ENCODE measurements at regions not wholly inside any gene's neighbourhood (a gene's known extent, or its start where the extent isn't known, plus 50 kb on each side); places are given as distances from the start of the nearest gene placed in this dataset.

GRCh38 chr5:159786201-159786600 is 130.1 kb upstream of the ADRA1B start:
- TF ChIP-seq EZH2 (IDR thresholded peaks at IDR 0.05; ENCODE audit: insufficient read depth, poor library complexity, severe bottlenecking), result no peak
- TF ChIP-seq EZH2phosphoT487 (IDR thresholded peaks at IDR 0.05; ENCODE audit: insufficient read depth, low read depth), result no peak

Measured in GM23248 (cell line).